ENCODE measurements at regions not wholly inside any gene's neighbourhood (a gene's known extent, or its start where the extent isn't known, plus 50 kb on each side); places are given as distances from the start of the nearest gene placed in this dataset.

DNA sequence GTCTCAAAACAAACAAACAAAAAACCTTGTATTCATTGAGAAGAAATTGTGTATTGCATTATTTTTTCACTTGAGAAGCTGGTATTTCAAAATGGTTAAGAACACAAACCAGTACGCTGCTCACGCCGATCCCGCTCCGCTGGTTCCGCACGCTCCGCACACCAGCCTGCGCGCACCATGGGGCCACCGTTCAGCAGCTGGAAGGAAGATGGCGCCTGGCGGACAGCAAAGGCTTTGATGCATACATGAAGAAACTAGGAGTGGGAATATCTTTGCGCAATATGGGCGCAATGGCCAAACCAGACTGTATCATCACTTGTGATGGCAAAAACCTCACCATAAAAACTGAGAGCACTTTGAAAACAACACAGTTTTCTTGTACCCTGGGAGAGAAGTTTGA lies 75.7 kb downstream of the RBM43 start:
- TF ChIP-seq, protein P1, sequence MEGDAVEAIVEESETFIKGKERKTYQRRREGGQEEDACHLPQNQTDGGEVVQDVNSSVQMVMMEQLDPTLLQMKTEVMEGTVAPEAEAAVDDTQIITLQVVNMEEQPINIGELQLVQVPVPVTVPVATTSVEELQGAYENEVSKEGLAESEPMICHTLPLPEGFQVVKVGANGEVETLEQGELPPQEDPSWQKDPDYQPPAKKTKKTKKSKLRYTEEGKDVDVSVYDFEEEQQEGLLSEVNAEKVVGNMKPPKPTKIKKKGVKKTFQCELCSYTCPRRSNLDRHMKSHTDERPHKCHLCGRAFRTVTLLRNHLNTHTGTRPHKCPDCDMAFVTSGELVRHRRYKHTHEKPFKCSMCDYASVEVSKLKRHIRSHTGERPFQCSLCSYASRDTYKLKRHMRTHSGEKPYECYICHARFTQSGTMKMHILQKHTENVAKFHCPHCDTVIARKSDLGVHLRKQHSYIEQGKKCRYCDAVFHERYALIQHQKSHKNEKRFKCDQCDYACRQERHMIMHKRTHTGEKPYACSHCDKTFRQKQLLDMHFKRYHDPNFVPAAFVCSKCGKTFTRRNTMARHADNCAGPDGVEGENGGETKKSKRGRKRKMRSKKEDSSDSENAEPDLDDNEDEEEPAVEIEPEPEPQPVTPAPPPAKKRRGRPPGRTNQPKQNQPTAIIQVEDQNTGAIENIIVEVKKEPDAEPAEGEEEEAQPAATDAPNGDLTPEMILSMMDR (IDR thresholded peaks at IDR 0.05): no peak
- TF ChIP-seq POLR2A (IDR thresholded peaks at IDR 0.05): no peak
- H3K4me3 ChIP-seq (ENCODE audit: low read depth, poor library complexity, severe bottlenecking): no peak overlapping the region
- WGBS, 2 donors: 95 to 96% methylated on average over 15 of the region's 15 CpGs
- DNase-seq (ENCODE audit: low spot score in 2 of 2): no peak
- intact Hi-C loops (cut with DNase I; ENCODE audit: low total_unique reads): no loop called here

DNA sequence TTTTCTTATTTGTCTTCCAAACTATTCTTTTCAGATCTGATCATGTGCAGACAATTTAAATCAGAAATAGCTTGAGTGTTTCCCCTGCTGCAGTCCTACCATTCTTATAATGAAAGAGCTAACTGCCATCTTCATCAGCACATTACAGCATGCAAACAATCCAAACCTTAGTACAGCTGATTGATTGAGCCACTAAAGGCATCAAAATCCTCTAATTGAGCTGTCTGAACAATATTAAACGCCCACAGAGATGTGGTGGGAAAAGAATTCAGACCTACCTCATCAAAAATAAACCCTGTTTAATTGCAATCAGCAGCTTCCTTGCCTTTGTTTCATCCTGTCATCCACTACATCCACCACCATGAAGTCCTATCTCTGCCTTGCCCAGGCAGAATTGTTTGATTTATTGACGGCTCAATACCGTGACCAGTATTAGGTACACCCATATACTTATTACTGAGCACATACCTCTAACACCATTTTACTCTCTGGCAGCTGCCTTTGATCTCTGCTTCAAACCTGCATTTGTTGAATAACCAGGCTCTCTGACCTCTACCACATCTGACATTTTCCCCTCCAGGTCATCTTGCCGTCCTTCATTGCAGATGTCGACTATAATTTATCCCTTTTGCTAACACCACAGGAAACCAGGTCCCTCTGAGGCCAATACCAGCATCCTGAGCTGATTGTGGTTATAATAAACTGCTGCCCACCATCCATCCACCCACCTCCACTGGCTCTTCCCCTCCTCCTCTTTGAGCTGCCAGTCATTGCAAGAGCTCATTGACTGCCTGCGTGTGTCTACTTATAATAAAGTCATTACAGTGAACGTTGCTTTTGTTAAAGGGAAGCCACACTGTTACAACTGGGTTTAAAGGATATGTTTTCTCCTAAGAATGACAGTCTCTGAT lies 78.5 kb downstream of the RBM43 start:
- no peak overlapping the region for H3K4me3 ChIP-seq (ENCODE audit: low read depth, poor library complexity, severe bottlenecking)
- no peak for DNase-seq (ENCODE audit: low spot score in 2 of 2)
- 72 to 74% methylated on average over 7 of the region's 7 CpGs for WGBS, 2 donors
- intact Hi-C loops (cut with DNase I; ENCODE audit: low total_unique reads): no loop called here
- TF ChIP-seq, protein P1 (IDR thresholded peaks at IDR 0.05): no peak
- TF ChIP-seq POLR2A (IDR thresholded peaks at IDR 0.05): no peak

DNA sequence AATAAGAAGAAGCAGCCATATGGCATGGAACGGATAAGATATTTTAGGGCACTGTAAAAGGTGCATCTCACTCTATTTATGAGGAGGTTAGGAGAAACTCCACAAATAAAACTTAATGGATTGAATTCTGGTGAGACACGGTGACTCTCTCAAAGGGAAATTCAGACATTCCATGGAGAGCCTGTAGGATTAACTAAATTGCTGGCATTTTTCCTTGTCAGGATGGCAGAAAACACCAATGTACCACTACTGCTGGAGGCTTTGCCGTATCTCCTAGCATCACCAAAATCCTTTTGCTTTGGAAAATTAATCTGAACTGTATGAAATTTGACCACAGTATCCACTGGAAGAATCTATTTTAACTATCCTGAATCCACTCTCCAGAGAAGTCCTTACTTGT lies 79.3 kb downstream of the RBM43 start:
- 91 to 94% methylated on average over 3 of the region's 3 CpGs for WGBS, 2 donors
- H3K4me3 ChIP-seq (ENCODE audit: low read depth, poor library complexity, severe bottlenecking): no peak overlapping the region
- intact Hi-C loops (cut with DNase I; ENCODE audit: low total_unique reads): no loop called here
- DNase-seq (ENCODE audit: low spot score in 2 of 2): no peak
- TF ChIP-seq, protein P1 (IDR thresholded peaks at IDR 0.05): no peak
- no peak for TF ChIP-seq POLR2A (IDR thresholded peaks at IDR 0.05)

GRCh38 chr2:151181524-151181923 lies 80.1 kb downstream of the RBM43 start:
- no peak overlapping the region for H3K4me3 ChIP-seq (ENCODE audit: low read depth, poor library complexity, severe bottlenecking)
- intact Hi-C loops (cut with DNase I; ENCODE audit: low total_unique reads): no loop called here

DNA sequence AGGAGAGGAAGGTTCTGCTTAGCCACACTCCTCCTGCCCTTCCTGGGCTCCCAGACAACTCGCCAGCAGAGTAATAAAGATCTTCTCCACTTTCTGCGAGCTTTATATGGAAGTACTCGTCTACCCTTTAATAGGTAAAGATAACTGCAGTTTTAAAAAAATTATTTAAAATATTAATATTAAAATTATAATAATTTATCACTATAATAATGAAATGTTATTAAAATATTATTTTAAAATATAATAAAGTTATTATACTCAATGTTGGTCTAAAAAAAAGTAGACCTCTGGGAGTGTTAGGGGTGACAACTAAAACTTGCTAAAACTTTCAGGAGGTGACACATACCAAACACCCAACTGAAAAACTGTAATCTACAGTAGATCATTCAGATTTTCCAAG lies 81.5 kb downstream of the RBM43 start:
- no peak overlapping the region for H3K4me3 ChIP-seq (ENCODE audit: low read depth, poor library complexity, severe bottlenecking)
- TF ChIP-seq, protein P1 (IDR thresholded peaks at IDR 0.05): no peak
- TF ChIP-seq POLR2A (IDR thresholded peaks at IDR 0.05): no peak
- no peak for DNase-seq (ENCODE audit: low spot score in 2 of 2)
- intact Hi-C loops (cut with DNase I; ENCODE audit: low total_unique reads): no loop called here
- 91 to 92% methylated on average over 3 of the region's 3 CpGs for WGBS, 2 donors

More at GRCh38 chr2:151181524-151181923, 80.1 kb downstream of the RBM43 start:
- WGBS, 2 donors: 70 to 75% methylated on average over 6 of the region's 6 CpGs
- DNase-seq (ENCODE audit: low spot score in 2 of 2): no peak
- TF ChIP-seq POLR2A (IDR thresholded peaks at IDR 0.05): no peak
- TF ChIP-seq, protein P1 (IDR thresholded peaks at IDR 0.05): no peak
